Activated CD8-positive, alpha-beta T cell treated with anti-CD3 and anti-CD28 coated beads, Interleukin-2, amount 10 ng/mL, durations not matched to agents 7 days and 5 days (primary cell): ENCODE measurements at regions not wholly inside any gene's neighbourhood (a gene's known extent, or its start where the extent isn't known, plus 50 kb on each side); places are given as distances from the start of the nearest gene placed in this dataset.

Source experiments
- ATAC-seq: fragments of 150-1000 bp; cut with Tn5 transposase; one replicate; pipeline ENCODE4 v1.10.0; 2021; ENCODE audit warnings: moderate library complexity
- CTCF ChIA-PET: fragments of 350-600 bp; sonication (Branson Sonifier 250); formaldehyde crosslinking; loops from one replicate; lab custom pipeline; 2021; ENCODE audit warnings: antibody characterized with exemption; lab: Charles Lee
- POLR2A ChIA-PET: fragments of 350-600 bp; sonication (Branson Sonifier 250); formaldehyde crosslinking; loops from one replicate; lab custom pipeline; 2021; ENCODE audit warnings: antibody characterized with exemption; lab: Charles Lee
- DNase-seq: peaks from one replicate; pipeline ENCODE4 v3.0.0-alpha.2; 2020
- H3K27ac Mint-ChIP-seq: one replicate; pipeline ENCODE4 v1.8.0; 2021; ENCODE audit warnings: mild to moderate bottlenecking, mixed read lengths
- H3K27me3 Mint-ChIP-seq: one replicate; pipeline ENCODE4 v1.8.0; 2021; ENCODE audit warnings: low read depth, mixed read lengths
- H3K36me3 Mint-ChIP-seq: one replicate; pipeline ENCODE4 v1.8.0; 2021; ENCODE audit warnings: low read depth, mixed read lengths
- H3K4me1 Mint-ChIP-seq: one replicate; pipeline ENCODE4 v1.8.0; 2021; ENCODE audit warnings: low read depth, mixed read lengths
- H3K4me3 Mint-ChIP-seq: one replicate; pipeline ENCODE4 v1.8.0; 2021; ENCODE audit warnings: mild to moderate bottlenecking, mixed read lengths
- H3K9me3 Mint-ChIP-seq: one replicate; pipeline ENCODE4 v1.8.0; 2022; ENCODE audit warnings: mixed read lengths; ENCODE audit not compliant: insufficient read depth

GRCh38 chr16:72679856-72680255, 368.1 kb downstream of the ZFHX3 start:
- ChIA-PET POLR2A (no interaction called here), CTCF (no interaction called here)
- Mint-ChIP-seq H3K9me3 (no peaks in the 10 kb centered on the region), H3K36me3 (no peaks in the 10 kb centered on the region), H3K27me3 (no peaks in the 10 kb centered on the region), H3K4me1 (no peaks in the 10 kb centered on the region), H3K4me3 (no peak overlapping the region), H3K27ac (no peak overlapping the region)
- DNase-seq (no peak), ATAC-seq (no peak)

GRCh38 chr16:72677662-72678447, 370.1 kb downstream of the ZFHX3 start:
- DNase-seq = no peak
- H3K27ac Mint-ChIP-seq = no peak overlapping the region
- H3K27me3 Mint-ChIP-seq = no peaks in the 10 kb centered on the region
- ATAC-seq = no peak
- no peak overlapping the region for H3K4me3 Mint-ChIP-seq
- peaks cover 6% of the 10 kb centered on the region for H3K9me3 Mint-ChIP-seq
- no peaks in the 10 kb centered on the region for H3K4me1 Mint-ChIP-seq
- ChIA-PET CTCF (interaction anchor here (0.7 kb wide), 1 partner anchor 106 kb away, joined by 5 read pairs; no protein-coding TSS in a partner anchor), POLR2A (no interaction called here)
- H3K36me3 Mint-ChIP-seq = no peaks in the 10 kb centered on the region

- H3K27me3 Mint-ChIP-seq = no peaks in the 10 kb centered on the region
- POLR2A ChIA-PET = no interaction called here
- no peaks in the 10 kb centered on the region for H3K4me1 Mint-ChIP-seq
- peaks cover 16% of the 10 kb centered on the region for H3K9me3 Mint-ChIP-seq
- DNase-seq = no peak
- CTCF ChIA-PET = interaction anchor here (0.7 kb wide), 1 partner anchor 117 kb away, joined by 3 read pairs; no protein-coding TSS in a partner anchor
- no peak overlapping the region for H3K27ac Mint-ChIP-seq
- ATAC-seq = no peak
- H3K36me3 Mint-ChIP-seq = peaks cover 19% of the 10 kb centered on the region
- no peak overlapping the region for H3K4me3 Mint-ChIP-seq
These were observed 374.8 kb downstream of the ZFHX3 start for GRCh38 chr16:72673118-72673517.

GRCh38 chr16:72666267-72666666, 381.7 kb downstream of the ZFHX3 start:
- ATAC-seq (no peak), DNase-seq (no peak)
- ChIA-PET CTCF (interaction anchor here (0.8 to 1.3 kb wide), 2 partner anchors 166 to 190 kb away, joined by 3 to 6 read pairs; no protein-coding TSS in a partner anchor), POLR2A (no interaction called here)
- Mint-ChIP-seq H3K4me3 (no peak overlapping the region), H3K9me3 (peaks cover 3% of the 10 kb centered on the region), H3K36me3 (peaks cover 18% of the 10 kb centered on the region), H3K27ac (no peak overlapping the region), H3K4me1 (peaks cover 22% of the 10 kb centered on the region), H3K27me3 (no peaks in the 10 kb centered on the region)

GRCh38 chr16:72665701-72666100, 382.2 kb downstream of the ZFHX3 start:
- Mint-ChIP-seq H3K27ac (peak overlapping the region; percentile 100), H3K36me3 (peaks cover 15% of the 10 kb centered on the region), H3K4me3 (peak overlapping the region; percentile 99), H3K27me3 (no peaks in the 10 kb centered on the region), H3K4me1 (peaks cover 22% of the 10 kb centered on the region), H3K9me3 (peaks cover 3% of the 10 kb centered on the region)
- POLR2A ChIA-PET = interaction anchor here (2.3 kb wide), 1 partner anchor 122 kb away, joined by 9 read pairs; no protein-coding TSS in a partner anchor
- ATAC-seq (no peak), DNase-seq (no peak)
- CTCF ChIA-PET = interaction anchor here (0.8 to 1.3 kb wide), 3 partner anchors 167 to 194 kb away, joined by 3 to 6 read pairs (median 3); no protein-coding TSS in a partner anchor

- peak overlapping the region; percentile 99 for H3K4me3 Mint-ChIP-seq
- ChIA-PET POLR2A (interaction anchor here (0.9 to 2.3 kb wide), 5 partner anchors 10 to 256 kb away, joined by 4 to 9 read pairs (median 4); no protein-coding TSS in a partner anchor), CTCF (interaction anchor here (1.2 to 1.8 kb wide), 2 partner anchors 168 to 195 kb away, joined by 3 to 10 read pairs; no protein-coding TSS in a partner anchor)
- H3K27me3 Mint-ChIP-seq = no peaks in the 10 kb centered on the region
- H3K4me1 Mint-ChIP-seq = peaks cover 26% of the 10 kb centered on the region
- DNase-seq (peak; percentile 97), ATAC-seq (peak; percentile 99)
- H3K36me3 Mint-ChIP-seq = peaks cover 11% of the 10 kb centered on the region
- peaks cover 3% of the 10 kb centered on the region for H3K9me3 Mint-ChIP-seq
- peak overlapping the region; percentile 100 for H3K27ac Mint-ChIP-seq
These were observed 383.2 kb downstream of the ZFHX3 start for GRCh38 chr16:72664509-72665408.

- H3K4me3 Mint-ChIP-seq = peak overlapping the region; percentile 99
- H3K36me3 Mint-ChIP-seq = peaks cover 11% of the 10 kb centered on the region
- DNase-seq (no peak), ATAC-seq (no peak)
- H3K27me3 Mint-ChIP-seq = no peaks in the 10 kb centered on the region
- peaks cover 3% of the 10 kb centered on the region for H3K9me3 Mint-ChIP-seq
- H3K27ac Mint-ChIP-seq = peak overlapping the region; percentile 100
- ChIA-PET CTCF (interaction anchor here (1.0 to 1.8 kb wide), 2 partner anchors 123 to 168 kb away, joined by 3 to 10 read pairs; no protein-coding TSS in a partner anchor), POLR2A (interaction anchor here (0.9 to 2.3 kb wide), 5 partner anchors 9 to 256 kb away, joined by 4 to 9 read pairs (median 4); no protein-coding TSS in a partner anchor)
- H3K4me1 Mint-ChIP-seq = peaks cover 31% of the 10 kb centered on the region
These were observed 383.8 kb downstream of the ZFHX3 start for GRCh38 chr16:72664056-72664508.

- POLR2A ChIA-PET = no interaction called here
- Mint-ChIP-seq H3K9me3 (peaks cover 5% of the 10 kb centered on the region), H3K36me3 (peaks cover 7% of the 10 kb centered on the region), H3K27ac (no peak overlapping the region), H3K4me1 (peaks cover 38% of the 10 kb centered on the region), H3K4me3 (no peak overlapping the region), H3K27me3 (no peaks in the 10 kb centered on the region)
- ATAC-seq = no peak
- DNase-seq = no peak
- CTCF ChIA-PET = interaction anchor here (0.8 to 1.5 kb wide), 2 partner anchors 9 to 259 kb away, joined by 3 read pairs; no protein-coding TSS in a partner anchor
These were observed 388.8 kb downstream of the ZFHX3 start for GRCh38 chr16:72658888-72659717.

- peak; percentile 68 for ATAC-seq
- peak; percentile 22 for DNase-seq
- peak overlapping the region; percentile 34 for H3K4me3 Mint-ChIP-seq
- ChIA-PET POLR2A (no interaction called here), CTCF (interaction anchor here (0.8 kb wide), 1 partner anchor 174 kb away, joined by 3 read pairs; no protein-coding TSS in a partner anchor)
- H3K27me3 Mint-ChIP-seq = no peaks in the 10 kb centered on the region
- peaks cover 12% of the 10 kb centered on the region for H3K9me3 Mint-ChIP-seq
- H3K4me1 Mint-ChIP-seq = peaks cover 33% of the 10 kb centered on the region
- peaks cover 9% of the 10 kb centered on the region for H3K36me3 Mint-ChIP-seq
- H3K27ac Mint-ChIP-seq = peak overlapping the region; percentile 70
These were observed 390.1 kb downstream of the ZFHX3 start for GRCh38 chr16:72657791-72658190.

- Mint-ChIP-seq H3K4me1 (peaks cover 30% of the 10 kb centered on the region), H3K36me3 (peaks cover 12% of the 10 kb centered on the region), H3K4me3 (no peak overlapping the region), H3K9me3 (peaks cover 15% of the 10 kb centered on the region), H3K27me3 (no peaks in the 10 kb centered on the region), H3K27ac (no peak overlapping the region)
- DNase-seq (no peak), ATAC-seq (no peak)
- ChIA-PET CTCF (interaction anchor here (0.8 kb wide), 1 partner anchor 175 kb away, joined by 3 read pairs; no protein-coding TSS in a partner anchor), POLR2A (no interaction called here)
These were observed 390.8 kb downstream of the ZFHX3 start for GRCh38 chr16:72657164-72657563.
